Panc1 (cell line): ENCODE measurements at regions not wholly inside any gene's neighbourhood (a gene's known extent, or its start where the extent isn't known, plus 50 kb on each side); places are given as distances from the start of the nearest gene placed in this dataset.

Experiments
- POLR2AphosphoS5 ChIP-seq: IDR thresholded peaks from 2 replicates; pipeline ENCODE4 v1.6.1; 2012; ENCODE audit warnings: mild to moderate bottlenecking, low read depth, low read length, moderate library complexity
- SIN3A ChIP-seq: IDR thresholded peaks from 2 replicates; pipeline ENCODE4 v1.6.1; 2012; ENCODE audit warnings: low read depth, mild to moderate bottlenecking, low read length, moderate library complexity, borderline replicate concordance; ENCODE audit not compliant: insufficient read depth
- TF ChIP-seq, protein P1 (sequence below): fragments of 450-650 bp; IDR thresholded peaks from 2 replicates; pipeline ENCODE4 v1.5.1; 2017; ENCODE audit warnings: mild to moderate bottlenecking
- TF ChIP-seq, protein P2 (sequence below), 2 experiments: IDR thresholded peaks; 2 replicates each; pipeline ENCODE4 v1.6.1; 2011 to 2012; ENCODE audit warnings: low read depth in 2 of 2, control low read depth in 1 of 2, low read length in 1 of 2, mild to moderate bottlenecking in 1 of 2, moderate library complexity in 1 of 2; ENCODE audit not compliant: insufficient read depth in 1 of 2

GRCh38 chr7:18336626-18337025 lies 158.9 kb upstream of the HDAC9 start:
- TF ChIP-seq, protein P1, sequence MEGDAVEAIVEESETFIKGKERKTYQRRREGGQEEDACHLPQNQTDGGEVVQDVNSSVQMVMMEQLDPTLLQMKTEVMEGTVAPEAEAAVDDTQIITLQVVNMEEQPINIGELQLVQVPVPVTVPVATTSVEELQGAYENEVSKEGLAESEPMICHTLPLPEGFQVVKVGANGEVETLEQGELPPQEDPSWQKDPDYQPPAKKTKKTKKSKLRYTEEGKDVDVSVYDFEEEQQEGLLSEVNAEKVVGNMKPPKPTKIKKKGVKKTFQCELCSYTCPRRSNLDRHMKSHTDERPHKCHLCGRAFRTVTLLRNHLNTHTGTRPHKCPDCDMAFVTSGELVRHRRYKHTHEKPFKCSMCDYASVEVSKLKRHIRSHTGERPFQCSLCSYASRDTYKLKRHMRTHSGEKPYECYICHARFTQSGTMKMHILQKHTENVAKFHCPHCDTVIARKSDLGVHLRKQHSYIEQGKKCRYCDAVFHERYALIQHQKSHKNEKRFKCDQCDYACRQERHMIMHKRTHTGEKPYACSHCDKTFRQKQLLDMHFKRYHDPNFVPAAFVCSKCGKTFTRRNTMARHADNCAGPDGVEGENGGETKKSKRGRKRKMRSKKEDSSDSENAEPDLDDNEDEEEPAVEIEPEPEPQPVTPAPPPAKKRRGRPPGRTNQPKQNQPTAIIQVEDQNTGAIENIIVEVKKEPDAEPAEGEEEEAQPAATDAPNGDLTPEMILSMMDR = no peak
- no peak for TF ChIP-seq POLR2AphosphoS5
- no peak for TF ChIP-seq SIN3A
- TF ChIP-seq, protein P2, sequence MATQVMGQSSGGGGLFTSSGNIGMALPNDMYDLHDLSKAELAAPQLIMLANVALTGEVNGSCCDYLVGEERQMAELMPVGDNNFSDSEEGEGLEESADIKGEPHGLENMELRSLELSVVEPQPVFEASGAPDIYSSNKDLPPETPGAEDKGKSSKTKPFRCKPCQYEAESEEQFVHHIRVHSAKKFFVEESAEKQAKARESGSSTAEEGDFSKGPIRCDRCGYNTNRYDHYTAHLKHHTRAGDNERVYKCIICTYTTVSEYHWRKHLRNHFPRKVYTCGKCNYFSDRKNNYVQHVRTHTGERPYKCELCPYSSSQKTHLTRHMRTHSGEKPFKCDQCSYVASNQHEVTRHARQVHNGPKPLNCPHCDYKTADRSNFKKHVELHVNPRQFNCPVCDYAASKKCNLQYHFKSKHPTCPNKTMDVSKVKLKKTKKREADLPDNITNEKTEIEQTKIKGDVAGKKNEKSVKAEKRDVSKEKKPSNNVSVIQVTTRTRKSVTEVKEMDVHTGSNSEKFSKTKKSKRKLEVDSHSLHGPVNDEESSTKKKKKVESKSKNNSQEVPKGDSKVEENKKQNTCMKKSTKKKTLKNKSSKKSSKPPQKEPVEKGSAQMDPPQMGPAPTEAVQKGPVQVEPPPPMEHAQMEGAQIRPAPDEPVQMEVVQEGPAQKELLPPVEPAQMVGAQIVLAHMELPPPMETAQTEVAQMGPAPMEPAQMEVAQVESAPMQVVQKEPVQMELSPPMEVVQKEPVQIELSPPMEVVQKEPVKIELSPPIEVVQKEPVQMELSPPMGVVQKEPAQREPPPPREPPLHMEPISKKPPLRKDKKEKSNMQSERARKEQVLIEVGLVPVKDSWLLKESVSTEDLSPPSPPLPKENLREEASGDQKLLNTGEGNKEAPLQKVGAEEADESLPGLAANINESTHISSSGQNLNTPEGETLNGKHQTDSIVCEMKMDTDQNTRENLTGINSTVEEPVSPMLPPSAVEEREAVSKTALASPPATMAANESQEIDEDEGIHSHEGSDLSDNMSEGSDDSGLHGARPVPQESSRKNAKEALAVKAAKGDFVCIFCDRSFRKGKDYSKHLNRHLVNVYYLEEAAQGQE (IDR thresholded peaks at IDR 0.05; ENCODE audit: insufficient read depth in 1 of 2, low read depth in 2 of 2, low read length in 1 of 2) = no peak
